Naive thymus-derived CD4-positive, alpha-beta T cell (primary cell): ENCODE measurements at regions not wholly inside any gene's neighbourhood (a gene's known extent, or its start where the extent isn't known, plus 50 kb on each side); places are given as distances from the start of the nearest gene placed in this dataset.
"Not testable (repeated sequence)": the region's sequence is repeated elsewhere in the genome, so short reads cannot be mapped to it uniquely, and the experiment has no call there.

Source experiments
- ATAC-seq: fragments of 150-1000 bp; cut with Tn5 transposase; 2 replicates; pipeline ENCODE4 v1.10.0; 2021; ENCODE audit warnings: mild to moderate bottlenecking, moderate library complexity
- CTCF ChIA-PET: fragments of 350-600 bp; sonication (Branson Sonifier 250); formaldehyde crosslinking; loops from one replicate; lab custom pipeline; 2021; ENCODE audit warnings: antibody characterized with exemption; lab: Charles Lee
- POLR2A ChIA-PET: fragments of 350-600 bp; sonication (Branson Sonifier 250); formaldehyde crosslinking; loops from one replicate; lab custom pipeline; 2021; ENCODE audit warnings: antibody characterized with exemption, inconsistent platforms; lab: Charles Lee
- DNase-seq, 9 donors: peaks; one replicate each; pipeline versions ENCODE4 v3.0.0 to v3.0.0-alpha.2; 2020 to 2022; ENCODE audit warnings: mixed read lengths in 1 of 9
- H3K27ac ChIP-seq: one replicate; pipeline ENCODE4 v1.7.0; 2013; ENCODE audit warnings: mild to moderate bottlenecking, low read depth, low read length, moderate library complexity
- H3K27me3 ChIP-seq, 2 donors: one replicate each; pipeline ENCODE4 v1.7.0; 2013; ENCODE audit warnings: low read length in 2 of 2, mild to moderate bottlenecking in 2 of 2, moderate library complexity in 2 of 2; ENCODE audit not compliant: control insufficient read depth in 2 of 2, insufficient read depth in 2 of 2
- H3K36me3 ChIP-seq, 3 experiments: 1 replicate in 2 of 3; 2 replicates in 1 of 3; pipeline ENCODE4 v1.7.0; 2013; ENCODE audit warnings: low read length in 3 of 3, mild to moderate bottlenecking in 3 of 3, moderate library complexity in 1 of 3; ENCODE audit not compliant: insufficient read depth in 3 of 3, control insufficient read depth in 2 of 3
- H3K4me1 ChIP-seq, 2 donors: one replicate each; pipeline ENCODE4 v1.7.0; 2013; ENCODE audit warnings: low read length in 2 of 2, mild to moderate bottlenecking in 2 of 2, moderate library complexity in 1 of 2; ENCODE audit not compliant: control insufficient read depth in 2 of 2, insufficient read depth in 2 of 2
- H3K4me3 ChIP-seq: 2 replicates; pipeline ENCODE4 v1.7.0; 2013; ENCODE audit warnings: mild to moderate bottlenecking, low read length
- H3K9me3 ChIP-seq, 3 experiments: 1 replicate in 2 of 3; 2 replicates in 1 of 3; pipeline ENCODE4 v1.7.0; 2013; ENCODE audit warnings: low read length in 3 of 3; ENCODE audit not compliant: control insufficient read depth in 2 of 3
- H3K27ac Mint-ChIP-seq, 9 donors: one replicate each; pipeline ENCODE4 v1.8.0; 2020 to 2022; ENCODE audit warnings: mixed read lengths in 9 of 9, mild to moderate bottlenecking in 8 of 9, moderate library complexity in 5 of 9, inconsistent platforms in 2 of 9
- H3K27me3 Mint-ChIP-seq, 5 donors: one replicate each; pipeline ENCODE4 v1.8.0; 2021 to 2022; ENCODE audit warnings: mixed read lengths in 5 of 5, mild to moderate bottlenecking in 1 of 5
- H3K36me3 Mint-ChIP-seq, 5 donors: one replicate each; pipeline ENCODE4 v1.8.0; 2020 to 2022; ENCODE audit warnings: mixed read lengths in 5 of 5, mild to moderate bottlenecking in 3 of 5, inconsistent platforms in 1 of 5
- H3K4me1 Mint-ChIP-seq, 7 donors: one replicate each; pipeline ENCODE4 v1.8.0; 2020 to 2022; ENCODE audit warnings: mixed read lengths in 7 of 7, mild to moderate bottlenecking in 3 of 7, inconsistent platforms in 1 of 7
- H3K4me3 Mint-ChIP-seq, 10 donors: one replicate each; pipeline ENCODE4 v1.8.0; 2020 to 2022; ENCODE audit warnings: mild to moderate bottlenecking in 10 of 10, mixed read lengths in 10 of 10, moderate library complexity in 6 of 10, inconsistent platforms in 2 of 10
- H3K9me3 Mint-ChIP-seq, 11 donors: one replicate each; pipeline ENCODE4 v1.8.0; 2020 to 2022; ENCODE audit warnings: mixed read lengths in 11 of 11, mild to moderate bottlenecking in 4 of 11, inconsistent platforms in 1 of 11, moderate library complexity in 1 of 11
- intact Hi-C, 2 donors: fragments of 100-400 bp; cut with micrococcal nuclease; formaldehyde crosslinking; loops; one replicate each; pipeline ENCODE4 v1.15.1; 2023

GRCh38 chr9:65430221-65430620 lies 145.2 kb upstream of the FOXD4L5 start:
- no peak for DNase-seq
- H3K27ac ChIP-seq, result no peak overlapping the region
- intact Hi-C loops, result no loop called here
- no peak for ATAC-seq
- peaks cover 0 to 44% (median 0%) of the 10 kb centered on the region in 3 experiments for H3K9me3 ChIP-seq
- H3K27ac Mint-ChIP-seq, result no peak overlapping the region
- no peak overlapping the region for H3K4me3 Mint-ChIP-seq
- H3K36me3 Mint-ChIP-seq, result peaks cover 0 to 19% (median 5%) of the 10 kb centered on the region in 5 donors
- no peaks in the 10 kb centered on the region for H3K27me3 Mint-ChIP-seq
- peaks cover 15 to 31% (median 23%) of the 10 kb centered on the region in 11 donors for H3K9me3 Mint-ChIP-seq
- H3K36me3 ChIP-seq, result no peaks in the 10 kb centered on the region
- H3K4me3 ChIP-seq, result no peak overlapping the region
- no peaks in the 10 kb centered on the region for H3K4me1 ChIP-seq
- CTCF ChIA-PET, result no interaction called here
- peaks cover 0 to 5% (median 0%) of the 10 kb centered on the region in 7 donors for H3K4me1 Mint-ChIP-seq
- POLR2A ChIA-PET, result no interaction called here
- no peaks in the 10 kb centered on the region for H3K27me3 ChIP-seq

DNA sequence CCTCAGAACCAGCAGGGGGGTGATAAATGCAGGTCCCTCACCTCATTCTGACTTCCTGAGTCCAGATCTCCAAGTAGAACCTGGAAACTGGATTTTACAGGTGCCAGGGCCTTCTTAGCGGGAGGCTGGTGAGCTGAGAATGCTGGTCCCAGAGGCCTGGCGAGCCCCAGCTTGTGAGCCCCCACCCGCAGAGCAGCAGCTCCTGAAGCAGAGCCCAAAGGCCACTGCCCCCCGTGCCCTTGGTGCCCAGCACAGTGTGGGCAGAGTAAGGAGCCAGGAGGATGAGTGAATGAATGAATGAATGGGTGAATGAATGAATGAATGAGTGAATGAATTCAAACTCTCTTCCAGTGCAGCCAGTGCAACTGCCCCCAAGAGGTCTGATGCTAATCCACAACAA lies 142.4 kb upstream of the FOXD4L5 start:
- intact Hi-C loops, H3K27me3 Mint-ChIP-seq, H3K4me1 Mint-ChIP-seq, H3K27ac Mint-ChIP-seq, H3K27me3 ChIP-seq, H3K4me3 ChIP-seq, DNase-seq, H3K36me3 ChIP-seq, H3K4me3 Mint-ChIP-seq, H3K27ac ChIP-seq, ATAC-seq, CTCF ChIA-PET, POLR2A ChIA-PET, H3K4me1 ChIP-seq: not testable (repeated sequence)
- H3K36me3 Mint-ChIP-seq, result peaks cover 0 to 14% (median 5%) of the 10 kb centered on the region in 5 donors
- H3K9me3 ChIP-seq, result peaks cover 0 to 43% (median 0%) of the 10 kb centered on the region in 3 experiments
- H3K9me3 Mint-ChIP-seq, result peaks cover 15 to 32% (median 25%) of the 10 kb centered on the region in 11 donors

DNA sequence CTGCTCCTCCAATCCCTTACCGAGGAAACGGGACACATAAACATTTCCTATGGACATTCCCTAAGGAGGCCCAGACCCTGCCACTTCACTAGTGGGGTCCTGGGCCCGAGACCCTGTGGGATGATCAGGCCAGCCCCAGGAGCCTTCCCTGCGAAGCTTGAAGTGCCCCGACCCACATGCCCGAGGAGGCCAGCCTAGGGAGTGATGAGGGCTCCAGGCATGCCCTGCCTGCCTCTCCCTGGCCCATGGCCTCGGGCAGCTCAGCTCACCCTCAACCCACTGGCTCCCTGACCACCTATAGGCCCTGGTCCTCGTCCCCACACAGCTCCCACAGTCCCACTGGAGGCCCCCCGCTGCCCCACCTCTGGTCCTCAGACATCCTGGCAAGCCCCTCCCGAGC lies 141.8 kb upstream of the FOXD4L5 start:
- H3K4me1 ChIP-seq, H3K27me3 ChIP-seq, H3K27ac ChIP-seq, CTCF ChIA-PET, H3K4me3 ChIP-seq, POLR2A ChIA-PET, H3K36me3 ChIP-seq, DNase-seq, H3K27ac Mint-ChIP-seq, ATAC-seq, H3K36me3 Mint-ChIP-seq, H3K27me3 Mint-ChIP-seq, H3K4me3 Mint-ChIP-seq, intact Hi-C loops, H3K4me1 Mint-ChIP-seq: not testable (repeated sequence)
- H3K9me3 ChIP-seq, result peaks cover 0 to 43% (median 0%) of the 10 kb centered on the region in 3 experiments
- H3K9me3 Mint-ChIP-seq, result peaks cover 13 to 32% (median 23%) of the 10 kb centered on the region in 11 donors

DNA sequence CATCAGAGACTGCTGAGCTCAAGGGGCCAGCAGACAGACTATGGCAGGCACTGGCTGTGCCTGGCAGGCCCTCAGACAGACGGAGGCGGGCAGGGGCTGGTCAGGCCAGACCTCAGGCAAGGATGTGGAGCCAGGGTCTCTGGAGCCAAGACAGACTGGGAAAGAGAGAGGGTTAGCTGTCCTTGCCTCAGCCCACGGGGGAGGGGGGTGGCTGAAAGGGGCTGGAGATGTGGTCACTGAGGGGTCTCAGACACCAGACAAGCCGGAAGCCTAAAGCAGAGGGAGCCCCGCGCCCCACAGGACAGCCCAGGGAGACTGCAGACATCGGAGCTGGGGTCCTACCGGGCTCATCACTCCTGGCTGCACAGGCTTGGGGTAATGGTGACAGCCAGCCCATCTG lies 141.2 kb upstream of the FOXD4L5 start:
- no peaks in the 10 kb centered on the region for H3K4me1 ChIP-seq
- H3K27ac ChIP-seq, result no peak overlapping the region
- intact Hi-C loops, result no loop called here
- Mint-ChIP-seq H3K9me3 (peaks cover 14 to 37% (median 26%) of the 10 kb centered on the region in 11 donors), H3K4me1 (no peaks in the 10 kb centered on the region), H3K27me3 (no peaks in the 10 kb centered on the region), H3K36me3 (peaks cover 0 to 10% (median 5%) of the 10 kb centered on the region in 5 donors), H3K27ac (no peak overlapping the region), H3K4me3 (no peak overlapping the region)
- CTCF ChIA-PET, result no interaction called here
- H3K36me3 ChIP-seq, result no peaks in the 10 kb centered on the region
- DNase-seq, result no peak
- no peak overlapping the region for H3K4me3 ChIP-seq
- POLR2A ChIA-PET, result no interaction called here
- no peaks in the 10 kb centered on the region for H3K27me3 ChIP-seq
- H3K9me3 ChIP-seq, result peaks cover 0 to 43% (median 0%) of the 10 kb centered on the region in 3 experiments
- no peak for ATAC-seq

DNA sequence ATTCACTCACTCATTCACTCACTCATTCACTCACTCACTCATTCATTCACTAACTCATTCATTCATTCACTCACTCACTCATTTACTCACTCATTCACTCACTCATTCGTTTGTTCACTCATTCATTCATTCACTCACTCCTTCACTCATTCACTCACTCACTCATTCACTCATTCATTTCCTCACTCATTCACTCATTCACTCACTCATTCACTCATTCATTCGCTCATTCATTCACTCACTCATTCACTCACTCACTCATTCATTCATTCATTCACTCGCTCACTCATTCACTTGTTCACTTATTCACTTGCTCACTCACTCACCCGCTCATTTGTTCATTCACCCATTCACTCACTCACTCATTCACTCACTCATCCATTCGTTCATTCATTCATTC lies 140.2 kb upstream of the FOXD4L5 start:
- H3K27ac Mint-ChIP-seq, H3K36me3 Mint-ChIP-seq, H3K27ac ChIP-seq, H3K27me3 Mint-ChIP-seq, POLR2A ChIA-PET, DNase-seq, H3K27me3 ChIP-seq, H3K4me1 ChIP-seq, H3K4me3 ChIP-seq, ATAC-seq, CTCF ChIA-PET, H3K36me3 ChIP-seq, intact Hi-C loops, H3K4me1 Mint-ChIP-seq, H3K4me3 Mint-ChIP-seq: not testable (repeated sequence)
- H3K9me3 Mint-ChIP-seq, result peaks cover 11 to 45% (median 27%) of the 10 kb centered on the region in 11 donors
- H3K9me3 ChIP-seq, result peaks cover 0 to 39% (median 0%) of the 10 kb centered on the region in 3 experiments

- not testable (repeated sequence) for ATAC-seq
These were observed 139.5 kb upstream of the FOXD4L5 start for GRCh38 chr9:65424437-65424984.

More at GRCh38 chr9:65424437-65424984, 139.5 kb upstream of the FOXD4L5 start:
- H3K36me3 ChIP-seq, H3K4me3 ChIP-seq, POLR2A ChIA-PET, CTCF ChIA-PET, H3K4me1 Mint-ChIP-seq, intact Hi-C loops, H3K27me3 Mint-ChIP-seq, H3K4me1 ChIP-seq, H3K27ac ChIP-seq, H3K27ac Mint-ChIP-seq, H3K4me3 Mint-ChIP-seq, H3K27me3 ChIP-seq, DNase-seq: not testable (repeated sequence)
- Mint-ChIP-seq H3K36me3 (peaks cover 0 to 12% (median 5%) of the 10 kb centered on the region in 5 donors), H3K9me3 (peaks cover 11 to 47% (median 30%) of the 10 kb centered on the region in 11 donors)
- peaks cover 0 to 33% (median 0%) of the 10 kb centered on the region in 3 experiments for H3K9me3 ChIP-seq
